Activated CD4-positive, alpha-beta T cell treated with anti-CD3 and anti-CD28 coated beads, Interleukin-2, amount 10 ng/mL, durations not matched to agents 24 days and 14 days (primary cell): ENCODE measurements at regions not wholly inside any gene's neighbourhood (a gene's known extent, or its start where the extent isn't known, plus 50 kb on each side); places are given as distances from the start of the nearest gene placed in this dataset.

Experiments used
- DNase-seq: peaks from one replicate; pipeline ENCODE4 v3.0.0; 2022
- H3K27ac Mint-ChIP-seq: one replicate; pipeline ENCODE4 v1.8.0; 2022; ENCODE audit warnings: mild to moderate bottlenecking, mixed read lengths
- H3K27me3 Mint-ChIP-seq: one replicate; pipeline ENCODE4 v1.8.0; 2022; ENCODE audit warnings: mixed read lengths
- H3K36me3 Mint-ChIP-seq: one replicate; pipeline ENCODE4 v1.8.0; 2022; ENCODE audit warnings: low read depth, mild to moderate bottlenecking, mixed read lengths
- H3K4me1 Mint-ChIP-seq: one replicate; pipeline ENCODE4 v1.8.0; 2021; ENCODE audit warnings: mixed read lengths
- H3K4me3 Mint-ChIP-seq: one replicate; pipeline ENCODE4 v1.8.0; 2022; ENCODE audit warnings: mild to moderate bottlenecking, moderate library complexity, mixed read lengths
- H3K9me3 Mint-ChIP-seq: one replicate; pipeline ENCODE4 v1.8.0; 2021; ENCODE audit warnings: mixed read lengths
- intact Hi-C: fragments of 100-400 bp; cut with micrococcal nuclease; formaldehyde crosslinking; loops from one replicate; pipeline ENCODE4 v1.15.1; 2023

GRCh38 chr13:105262579-105262978 lies 1272.9 kb downstream of the EFNB2 start:
- intact Hi-C loops, result no loop called here
- no peak for DNase-seq
- Mint-ChIP-seq H3K27ac (no peak overlapping the region), H3K27me3 (no peaks in the 10 kb centered on the region), H3K36me3 (no peaks in the 10 kb centered on the region), H3K4me1 (no peaks in the 10 kb centered on the region), H3K4me3 (no peak overlapping the region), H3K9me3 (no peaks in the 10 kb centered on the region)

DNA sequence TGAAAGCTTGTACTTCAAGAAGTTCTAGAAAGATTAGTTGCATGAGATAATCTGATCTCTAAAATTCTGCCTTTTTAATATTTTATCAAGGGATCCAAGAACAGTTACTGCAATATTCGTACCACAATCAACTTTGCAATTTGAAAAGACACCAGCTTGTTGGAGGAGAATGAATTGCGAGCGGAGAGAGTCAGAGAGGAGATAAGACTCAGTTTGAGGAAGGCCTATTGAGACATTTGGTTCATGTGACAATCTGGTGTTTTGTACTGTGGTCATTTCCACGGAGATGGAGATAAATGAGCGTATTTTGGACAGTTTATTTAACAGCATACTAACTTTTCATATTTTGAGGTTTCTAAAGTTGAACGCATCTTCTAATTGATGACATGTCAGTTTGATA lies 1276.0 kb downstream of the EFNB2 start:
- no peak for DNase-seq
- H3K36me3 Mint-ChIP-seq, result no peaks in the 10 kb centered on the region
- no peak overlapping the region for H3K4me3 Mint-ChIP-seq
- intact Hi-C loops, result no loop called here
- no peaks in the 10 kb centered on the region for H3K27me3 Mint-ChIP-seq
- H3K9me3 Mint-ChIP-seq, result no peaks in the 10 kb centered on the region
- no peaks in the 10 kb centered on the region for H3K4me1 Mint-ChIP-seq
- no peak overlapping the region for H3K27ac Mint-ChIP-seq

GRCh38 chr13:105255472-105255871 lies 1280.0 kb downstream of the EFNB2 start:
- DNase-seq, result no peak
- H3K4me1 Mint-ChIP-seq, result no peaks in the 10 kb centered on the region
- H3K36me3 Mint-ChIP-seq, result no peaks in the 10 kb centered on the region
- intact Hi-C loops, result no loop called here
- H3K27me3 Mint-ChIP-seq, result no peaks in the 10 kb centered on the region
- H3K9me3 Mint-ChIP-seq, result no peaks in the 10 kb centered on the region
- H3K27ac Mint-ChIP-seq, result no peak overlapping the region
- no peak overlapping the region for H3K4me3 Mint-ChIP-seq

- Mint-ChIP-seq H3K9me3 (no peaks in the 10 kb centered on the region), H3K27me3 (no peaks in the 10 kb centered on the region), H3K4me3 (no peak overlapping the region), H3K36me3 (no peaks in the 10 kb centered on the region), H3K27ac (no peak overlapping the region), H3K4me1 (no peaks in the 10 kb centered on the region)
- intact Hi-C loops, result no loop called here
- no peak for DNase-seq
These were observed 1284.2 kb downstream of the EFNB2 start for GRCh38 chr13:105251293-105251692.

DNA sequence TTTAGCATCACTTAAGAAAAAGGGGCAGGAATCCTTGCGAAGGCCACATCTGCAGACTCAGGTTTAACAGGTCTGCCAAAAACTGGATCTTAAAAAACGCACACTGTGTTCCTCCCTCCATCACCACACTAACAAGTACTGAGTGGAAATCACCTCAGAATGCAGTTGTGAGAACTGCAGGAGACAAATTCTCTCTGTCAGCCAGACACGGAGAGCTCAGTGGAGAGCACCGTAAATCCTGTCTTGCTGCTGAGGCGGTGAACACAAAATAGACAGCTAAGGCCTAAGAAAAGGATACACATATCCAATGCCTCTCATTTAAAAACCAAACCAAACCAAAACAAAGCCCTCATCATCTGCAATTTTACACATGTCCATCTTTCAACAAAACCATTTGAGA lies 1287.6 kb downstream of the EFNB2 start:
- Mint-ChIP-seq H3K27me3 (no peaks in the 10 kb centered on the region), H3K4me3 (no peak overlapping the region), H3K4me1 (no peaks in the 10 kb centered on the region), H3K9me3 (no peaks in the 10 kb centered on the region), H3K27ac (no peak overlapping the region), H3K36me3 (no peaks in the 10 kb centered on the region)
- DNase-seq, result no peak
- intact Hi-C loops, result no loop called here

GRCh38 chr13:105240371-105240770 lies 1295.1 kb downstream of the EFNB2 start:
- H3K4me1 Mint-ChIP-seq, result no peaks in the 10 kb centered on the region
- intact Hi-C loops, result no loop called here
- H3K27me3 Mint-ChIP-seq, result no peaks in the 10 kb centered on the region
- no peak for DNase-seq
- no peak overlapping the region for H3K4me3 Mint-ChIP-seq
- H3K9me3 Mint-ChIP-seq, result no peaks in the 10 kb centered on the region
- no peaks in the 10 kb centered on the region for H3K36me3 Mint-ChIP-seq
- H3K27ac Mint-ChIP-seq, result no peak overlapping the region

GRCh38 chr13:105232439-105232838 lies 1303.0 kb downstream of the EFNB2 start:
- Mint-ChIP-seq H3K36me3 (no peaks in the 10 kb centered on the region), H3K9me3 (no peaks in the 10 kb centered on the region), H3K4me1 (no peaks in the 10 kb centered on the region), H3K27ac (no peak overlapping the region), H3K27me3 (no peaks in the 10 kb centered on the region), H3K4me3 (no peak overlapping the region)
- intact Hi-C loops, result no loop called here
- no peak for DNase-seq

DNA sequence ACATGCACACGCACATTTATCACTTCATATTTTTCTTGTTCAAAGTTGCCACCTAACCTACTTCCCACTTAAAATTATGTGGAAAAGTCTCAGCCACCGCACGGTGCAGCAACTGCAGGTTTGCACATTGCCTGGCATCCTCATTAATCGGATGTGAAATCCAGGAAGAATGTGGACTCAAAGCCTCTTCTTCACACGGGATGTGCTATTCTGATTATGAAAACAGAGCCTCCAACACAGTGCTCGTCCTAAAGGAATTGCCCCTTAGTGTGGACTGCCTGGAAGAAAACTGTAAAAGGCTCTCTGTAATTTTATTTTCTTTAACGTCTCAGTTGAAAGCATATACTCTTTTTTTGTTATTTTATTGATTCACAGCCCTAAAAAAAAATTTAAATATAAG lies 1303.5 kb downstream of the EFNB2 start:
- DNase-seq, result no peak
- no peak overlapping the region for H3K27ac Mint-ChIP-seq
- H3K27me3 Mint-ChIP-seq, result no peaks in the 10 kb centered on the region
- H3K9me3 Mint-ChIP-seq, result no peaks in the 10 kb centered on the region
- no peaks in the 10 kb centered on the region for H3K36me3 Mint-ChIP-seq
- H3K4me1 Mint-ChIP-seq, result no peaks in the 10 kb centered on the region
- intact Hi-C loops, result no loop called here
- H3K4me3 Mint-ChIP-seq, result no peak overlapping the region

GRCh38 chr13:105231579-105231978 lies 1303.9 kb downstream of the EFNB2 start:
- intact Hi-C loops, result no loop called here
- no peak overlapping the region for H3K4me3 Mint-ChIP-seq
- no peak overlapping the region for H3K27ac Mint-ChIP-seq
- H3K27me3 Mint-ChIP-seq, result no peaks in the 10 kb centered on the region
- H3K36me3 Mint-ChIP-seq, result no peaks in the 10 kb centered on the region
- H3K9me3 Mint-ChIP-seq, result no peaks in the 10 kb centered on the region
- no peak for DNase-seq
- H3K4me1 Mint-ChIP-seq, result no peaks in the 10 kb centered on the region

DNA sequence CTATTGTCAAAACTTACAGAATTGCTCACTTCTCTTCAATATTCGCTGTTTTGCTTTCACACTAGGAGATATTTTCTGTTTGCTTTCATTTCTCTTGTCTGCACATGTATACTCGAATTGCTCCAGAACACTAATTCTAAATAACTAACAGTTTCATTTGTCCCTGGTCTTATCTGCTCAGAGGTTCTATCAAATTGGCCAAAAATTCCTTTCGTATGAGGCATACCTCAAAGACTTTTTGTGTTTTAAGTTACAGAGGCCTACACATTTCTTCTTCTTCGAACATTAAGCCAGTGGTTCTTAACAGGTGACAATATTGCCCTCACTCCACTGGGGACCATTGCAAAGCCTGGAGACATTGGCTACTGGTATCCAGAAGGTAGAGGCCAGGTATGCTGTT lies 1314.6 kb downstream of the EFNB2 start:
- DNase-seq, result no peak
- intact Hi-C loops, result no loop called here
- H3K4me3 Mint-ChIP-seq, result no peak overlapping the region
- no peaks in the 10 kb centered on the region for H3K36me3 Mint-ChIP-seq
- no peaks in the 10 kb centered on the region for H3K4me1 Mint-ChIP-seq
- no peaks in the 10 kb centered on the region for H3K27me3 Mint-ChIP-seq
- no peaks in the 10 kb centered on the region for H3K9me3 Mint-ChIP-seq
- no peak overlapping the region for H3K27ac Mint-ChIP-seq

- H3K27ac Mint-ChIP-seq, result no peak overlapping the region
- H3K27me3 Mint-ChIP-seq, result no peaks in the 10 kb centered on the region
- H3K9me3 Mint-ChIP-seq, result no peaks in the 10 kb centered on the region
- intact Hi-C loops, result no loop called here
- no peak overlapping the region for H3K4me3 Mint-ChIP-seq
- H3K36me3 Mint-ChIP-seq, result no peaks in the 10 kb centered on the region
- DNase-seq, result no peak
- no peaks in the 10 kb centered on the region for H3K4me1 Mint-ChIP-seq
These were observed 1315.4 kb downstream of the EFNB2 start for GRCh38 chr13:105220063-105220462.

GRCh38 chr13:105219651-105220050 lies 1315.8 kb downstream of the EFNB2 start:
- Mint-ChIP-seq H3K36me3 (no peaks in the 10 kb centered on the region), H3K27me3 (no peaks in the 10 kb centered on the region), H3K4me3 (no peak overlapping the region), H3K27ac (no peak overlapping the region), H3K9me3 (no peaks in the 10 kb centered on the region), H3K4me1 (no peaks in the 10 kb centered on the region)
- no peak for DNase-seq
- intact Hi-C loops, result no loop called here

DNA sequence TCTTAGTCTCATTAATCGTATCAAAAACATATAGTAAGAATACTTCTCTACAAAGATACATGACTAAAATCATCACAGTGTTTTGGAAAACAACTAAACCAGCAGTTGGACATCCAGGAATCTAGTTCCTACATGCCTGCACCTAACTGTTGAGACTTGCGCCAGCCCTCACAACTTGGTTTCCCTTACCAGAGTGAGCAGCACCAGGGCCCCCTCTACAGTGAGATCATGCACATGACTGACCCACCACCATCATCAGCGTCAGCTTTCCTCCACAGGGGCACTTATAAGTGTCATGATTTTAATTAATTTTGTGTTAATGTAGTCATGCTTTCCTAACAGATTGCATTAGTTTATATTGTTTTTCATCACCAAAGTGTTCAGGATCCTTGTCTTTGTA lies 1322.0 kb downstream of the EFNB2 start:
- no peaks in the 10 kb centered on the region for H3K36me3 Mint-ChIP-seq
- no peaks in the 10 kb centered on the region for H3K9me3 Mint-ChIP-seq

GRCh38 chr13:105207572-105208293 lies 1327.7 kb downstream of the EFNB2 start:
- no peaks in the 10 kb centered on the region for H3K9me3 Mint-ChIP-seq
- H3K4me1 Mint-ChIP-seq, result no peaks in the 10 kb centered on the region
- intact Hi-C loops, result no loop called here

More for the DNA sequence above, 1322.0 kb downstream of the EFNB2 start:
- Mint-ChIP-seq H3K4me3 (no peak overlapping the region), H3K4me1 (no peaks in the 10 kb centered on the region), H3K27ac (no peak overlapping the region), H3K27me3 (no peaks in the 10 kb centered on the region)
- DNase-seq, result no peak
- intact Hi-C loops, result no loop called here

GRCh38 chr13:105202354-105202753 lies 1333.1 kb downstream of the EFNB2 start:
- Mint-ChIP-seq H3K9me3 (no peaks in the 10 kb centered on the region), H3K4me3 (no peak overlapping the region), H3K4me1 (no peaks in the 10 kb centered on the region), H3K27me3 (no peaks in the 10 kb centered on the region), H3K36me3 (no peaks in the 10 kb centered on the region), H3K27ac (no peak overlapping the region)
- no peak for DNase-seq
- intact Hi-C loops, result no loop called here

More at GRCh38 chr13:105207572-105208293, 1327.7 kb downstream of the EFNB2 start:
- Mint-ChIP-seq H3K27ac (no peak overlapping the region), H3K4me3 (no peak overlapping the region), H3K27me3 (no peaks in the 10 kb centered on the region), H3K36me3 (no peaks in the 10 kb centered on the region)
- DNase-seq, result no peak
